ENCODE measurements at regions not wholly inside any gene's neighbourhood (a gene's known extent, or its start where the extent isn't known, plus 50 kb on each side); places are given as distances from the start of the nearest gene placed in this dataset.

DNA sequence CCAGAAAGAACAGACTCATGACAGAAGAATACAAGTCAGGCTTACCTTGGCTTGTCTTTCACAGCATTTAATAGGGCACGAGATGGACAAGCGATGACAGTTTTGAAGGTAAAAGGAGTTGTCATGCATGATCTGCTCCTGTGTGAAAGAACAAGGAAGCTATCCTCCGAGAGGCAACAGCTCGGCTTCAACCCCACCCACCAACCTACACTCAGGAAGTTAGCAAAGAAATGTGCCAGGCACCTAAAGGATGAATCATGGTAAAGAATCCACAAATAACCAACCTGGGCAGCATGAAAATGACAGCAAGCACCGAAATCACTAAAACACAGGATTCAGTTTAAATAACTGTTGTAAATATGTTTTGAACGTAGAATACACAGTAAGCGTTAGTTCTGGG is 700.2 kb downstream of the TYW1 start:
- TF ChIP-seq, protein P1, sequence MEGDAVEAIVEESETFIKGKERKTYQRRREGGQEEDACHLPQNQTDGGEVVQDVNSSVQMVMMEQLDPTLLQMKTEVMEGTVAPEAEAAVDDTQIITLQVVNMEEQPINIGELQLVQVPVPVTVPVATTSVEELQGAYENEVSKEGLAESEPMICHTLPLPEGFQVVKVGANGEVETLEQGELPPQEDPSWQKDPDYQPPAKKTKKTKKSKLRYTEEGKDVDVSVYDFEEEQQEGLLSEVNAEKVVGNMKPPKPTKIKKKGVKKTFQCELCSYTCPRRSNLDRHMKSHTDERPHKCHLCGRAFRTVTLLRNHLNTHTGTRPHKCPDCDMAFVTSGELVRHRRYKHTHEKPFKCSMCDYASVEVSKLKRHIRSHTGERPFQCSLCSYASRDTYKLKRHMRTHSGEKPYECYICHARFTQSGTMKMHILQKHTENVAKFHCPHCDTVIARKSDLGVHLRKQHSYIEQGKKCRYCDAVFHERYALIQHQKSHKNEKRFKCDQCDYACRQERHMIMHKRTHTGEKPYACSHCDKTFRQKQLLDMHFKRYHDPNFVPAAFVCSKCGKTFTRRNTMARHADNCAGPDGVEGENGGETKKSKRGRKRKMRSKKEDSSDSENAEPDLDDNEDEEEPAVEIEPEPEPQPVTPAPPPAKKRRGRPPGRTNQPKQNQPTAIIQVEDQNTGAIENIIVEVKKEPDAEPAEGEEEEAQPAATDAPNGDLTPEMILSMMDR (tag by site-specific recombination; IDR thresholded peaks at IDR 0.05) = no peak
- no peak for TF ChIP-seq ZNF416 (tag by site-specific recombination; IDR thresholded peaks at IDR 0.05)
- no peak for TF ChIP-seq ZNF776 (tag by site-specific recombination; IDR thresholded peaks at IDR 0.05; ENCODE audit: borderline replicate concordance)
- TF ChIP-seq REPIN1 (tag by site-specific recombination; IDR thresholded peaks at IDR 0.05; ENCODE audit: low read depth) = no peak
- no peak for TF ChIP-seq YY2 (tag by site-specific recombination; IDR thresholded peaks at IDR 0.05)
- no peak for TF ChIP-seq ZBTB7A (tag by site-specific recombination; IDR thresholded peaks at IDR 0.05; ENCODE audit: low read depth)
- TF ChIP-seq, protein P2, sequence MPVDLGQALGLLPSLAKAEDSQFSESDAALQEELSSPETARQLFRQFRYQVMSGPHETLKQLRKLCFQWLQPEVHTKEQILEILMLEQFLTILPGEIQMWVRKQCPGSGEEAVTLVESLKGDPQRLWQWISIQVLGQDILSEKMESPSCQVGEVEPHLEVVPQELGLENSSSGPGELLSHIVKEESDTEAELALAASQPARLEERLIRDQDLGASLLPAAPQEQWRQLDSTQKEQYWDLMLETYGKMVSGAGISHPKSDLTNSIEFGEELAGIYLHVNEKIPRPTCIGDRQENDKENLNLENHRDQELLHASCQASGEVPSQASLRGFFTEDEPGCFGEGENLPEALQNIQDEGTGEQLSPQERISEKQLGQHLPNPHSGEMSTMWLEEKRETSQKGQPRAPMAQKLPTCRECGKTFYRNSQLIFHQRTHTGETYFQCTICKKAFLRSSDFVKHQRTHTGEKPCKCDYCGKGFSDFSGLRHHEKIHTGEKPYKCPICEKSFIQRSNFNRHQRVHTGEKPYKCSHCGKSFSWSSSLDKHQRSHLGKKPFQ (tag by site-specific recombination; IDR thresholded peaks at IDR 0.05) = no peak

All from HEK293 (cell line).